HEK293 (cell line): ENCODE measurements at regions not wholly inside any gene's neighbourhood (a gene's known extent, or its start where the extent isn't known, plus 50 kb on each side); places are given as distances from the start of the nearest gene placed in this dataset.

ENCODE experiments used
- CTCF ChIA-PET: fragments of 350-600 bp; formaldehyde crosslinking; extraction: SDS; loops from one replicate; lab custom pipeline; 2021; ENCODE audit warnings: antibody characterized with exemption; lab: Yijun Ruan, JAX
- POLR2A ChIA-PET: fragments of 300-600 bp; formaldehyde crosslinking; extraction: SDS; loops from one replicate; lab custom pipeline; 2020; ENCODE audit warnings: antibody characterized with exemption, inconsistent platforms; lab: Yijun Ruan, JAX
- H3K27ac ChIP-seq: fragments of 200-500 bp; sonication (Bioruptor generic); 2 replicates; pipeline ENCODE4 v1.5.1; 2014; ENCODE audit warnings: low read depth, low read length, control low read depth, inconsistent platforms; ENCODE audit errors: extremely low read depth
- H3K36me3 ChIP-seq, 2 experiments: fragments of 200-500 bp in 1 of 2; sonication (Bioruptor generic) in 1 of 2; 1 replicate in 1 of 2; 2 replicates in 1 of 2; pipeline ENCODE4 v1.5.1; 2014 to 2017; ENCODE audit warnings: inconsistent platforms in 2 of 2, low read length in 2 of 2; ENCODE audit not compliant: control insufficient read depth in 2 of 2, insufficient read depth in 1 of 2
- H3K4me1 ChIP-seq: fragments of 200-500 bp; sonication (Bioruptor generic); 2 replicates; pipeline ENCODE4 v1.5.1; 2014; ENCODE audit warnings: mild to moderate bottlenecking, low read length, inconsistent platforms; ENCODE audit not compliant: control insufficient read depth, insufficient read depth
- H3K4me3 ChIP-seq: 2 replicates; pipeline ENCODE4 v1.5.1; 2011; ENCODE audit warnings: low read depth, mild to moderate bottlenecking, control low read depth, low read length, moderate library complexity
- H3K9me3 ChIP-seq: fragments of 200-500 bp; sonication (Bioruptor generic); 2 replicates; pipeline ENCODE4 v1.5.1; 2014; ENCODE audit warnings: low read depth, low read length, inconsistent platforms; ENCODE audit not compliant: control insufficient read depth, insufficient read depth
- BCL11B ChIP-seq: fragments of 450-650 bp; formaldehyde crosslinking; IDR thresholded peaks from 2 replicates; pipeline ENCODE4 v1.5.1; 2016; ENCODE audit warnings: low read depth, missing biosample characterization, missing genetic modification characterization
- GLI2 ChIP-seq: fragments of 450-650 bp; formaldehyde crosslinking; IDR thresholded peaks from 2 replicates; pipeline ENCODE4; 2017; ENCODE audit warnings: missing biosample characterization, missing genetic modification characterization, low read depth, borderline replicate concordance
- ZNF121 ChIP-seq: fragments of 450-650 bp; formaldehyde crosslinking; IDR thresholded peaks from 2 replicates; pipeline ENCODE4 v1.5.1; 2016; ENCODE audit warnings: missing biosample characterization, missing genetic modification characterization
- ZNF24 ChIP-seq: fragments of 450-650 bp; formaldehyde crosslinking; IDR thresholded peaks from 2 replicates; pipeline ENCODE4 v1.5.1; 2016; ENCODE audit warnings: missing biosample characterization, missing genetic modification characterization
- ZNF266 ChIP-seq: fragments of 450-650 bp; formaldehyde crosslinking; IDR thresholded peaks from 2 replicates; pipeline ENCODE4 v1.5.1; 2016; ENCODE audit warnings: missing biosample characterization, missing genetic modification characterization, low read depth
- ZNF341 ChIP-seq: fragments of 450-650 bp; formaldehyde crosslinking; IDR thresholded peaks from 2 replicates; pipeline ENCODE4; 2016; ENCODE audit warnings: low read depth, missing biosample characterization, missing genetic modification characterization
- ZNF354C ChIP-seq: fragments of 450-650 bp; formaldehyde crosslinking; IDR thresholded peaks from 2 replicates; pipeline ENCODE4 v1.5.1; 2016; ENCODE audit warnings: missing biosample characterization, missing genetic modification characterization, low read depth, borderline replicate concordance
- ZNF600 ChIP-seq: fragments of 450-650 bp; formaldehyde crosslinking; IDR thresholded peaks from 2 replicates; pipeline ENCODE4 v1.5.1; 2016; ENCODE audit warnings: missing biosample characterization, missing genetic modification characterization
- ZNF624 ChIP-seq: fragments of 450-650 bp; formaldehyde crosslinking; IDR thresholded peaks from 2 replicates; pipeline ENCODE4 v1.5.1; 2017; ENCODE audit warnings: missing biosample characterization, missing genetic modification characterization
- ZNF629 ChIP-seq: fragments of 450-650 bp; formaldehyde crosslinking; IDR thresholded peaks from 2 replicates; pipeline ENCODE4 v1.5.1; 2017; ENCODE audit warnings: missing biosample characterization, missing genetic modification characterization
- ZNF677 ChIP-seq: fragments of 450-650 bp; IDR thresholded peaks from 2 replicates; pipeline ENCODE4 v1.5.0; 2018; ENCODE audit warnings: missing biosample characterization, mild to moderate bottlenecking, missing genetic modification characterization, moderate library complexity
- ZNF768 ChIP-seq: fragments of 450-650 bp; formaldehyde crosslinking; IDR thresholded peaks from 2 replicates; pipeline ENCODE4 v1.5.1; 2018; ENCODE audit warnings: missing biosample characterization, mild to moderate bottlenecking, missing genetic modification characterization
- ZNF843 ChIP-seq: fragments of 450-650 bp; formaldehyde crosslinking; IDR thresholded peaks from 2 replicates; pipeline ENCODE4 v1.5.1; 2016; ENCODE audit warnings: missing biosample characterization, missing genetic modification characterization
- ZSCAN30 ChIP-seq: fragments of 450-650 bp; IDR thresholded peaks from 2 replicates; pipeline ENCODE4 v1.5.1; 2018; ENCODE audit warnings: missing biosample characterization, mild to moderate bottlenecking, missing genetic modification characterization, moderate library complexity
- ZXDB ChIP-seq: fragments of 450-650 bp; formaldehyde crosslinking; IDR thresholded peaks from 2 replicates; pipeline ENCODE4 v1.5.1; 2016; ENCODE audit warnings: missing biosample characterization, missing genetic modification characterization
- TF ChIP-seq, protein P1 (sequence below): fragments of 450-650 bp; formaldehyde crosslinking; IDR thresholded peaks from 2 replicates; pipeline ENCODE4 v1.5.1; 2016; ENCODE audit warnings: missing biosample characterization, missing genetic modification characterization
- TF ChIP-seq, protein P2 (sequence below): fragments of 450-650 bp; formaldehyde crosslinking; IDR thresholded peaks from 2 replicates; pipeline ENCODE4 v1.5.1; 2016; ENCODE audit warnings: missing biosample characterization, missing genetic modification characterization
- TF ChIP-seq, protein P3 (sequence below): fragments of 450-650 bp; IDR thresholded peaks from 2 replicates; pipeline ENCODE4 v1.5.1; 2018; ENCODE audit warnings: missing biosample characterization, mild to moderate bottlenecking, missing genetic modification characterization
- TF ChIP-seq, protein P4 (sequence below): fragments of 450-650 bp; formaldehyde crosslinking; IDR thresholded peaks from 2 replicates; pipeline ENCODE4 v1.5.1; 2016; ENCODE audit warnings: missing biosample characterization, missing genetic modification characterization
- TF ChIP-seq, protein P5 (sequence below): fragments of 450-650 bp; formaldehyde crosslinking; conservative IDR thresholded peaks from 2 replicates; pipeline ENCODE4 v1.5.1; 2016; ENCODE audit warnings: low read depth, missing biosample characterization, missing genetic modification characterization

DNA sequence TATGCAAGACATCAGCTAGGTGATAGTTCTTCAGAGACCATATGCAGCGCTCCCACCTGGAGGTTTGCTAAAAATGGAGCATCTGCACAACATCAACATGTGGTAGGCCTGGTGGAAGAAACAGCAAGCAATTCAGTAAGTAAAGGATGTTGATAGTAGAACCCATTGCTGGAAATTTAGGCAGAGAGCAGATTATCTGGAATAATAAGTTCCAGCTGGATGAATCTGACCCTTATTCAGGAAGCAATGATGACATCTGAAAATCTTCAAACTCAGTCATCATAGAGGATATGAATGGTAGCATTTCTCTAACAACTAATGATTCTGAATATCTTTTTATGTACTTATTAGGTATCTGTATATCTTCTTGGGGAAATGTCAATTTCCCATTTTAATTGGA is 225.2 kb upstream of the ANO3 start:
- Histone ChIP-seq H3K27ac (no peak overlapping the region), H3K9me3 (no peaks in the 10 kb centered on the region), H3K4me3 (no peak overlapping the region), H3K36me3 (no peaks in the 10 kb centered on the region), H3K4me1 (no peaks in the 10 kb centered on the region)
- TF ChIP-seq ZNF624 (tag by site-specific recombination) (no peak), ZNF354C (tag by site-specific recombination) (no peak), ZNF600 (tag by site-specific recombination) (no peak), ZXDB (no peak), ZNF843 (tag by site-specific recombination) (no peak), ZNF121 (no peak), ZSCAN30 (tag by site-specific recombination) (no peak), ZNF768 (no peak), ZNF266 (tag by site-specific recombination) (no peak), ZNF629 (no peak), GLI2 (no peak), ZNF24 (tag by site-specific recombination) (no peak), ZNF341 (no peak), BCL11B (tag by site-specific recombination) (no peak)
- TF ChIP-seq, protein P1, sequence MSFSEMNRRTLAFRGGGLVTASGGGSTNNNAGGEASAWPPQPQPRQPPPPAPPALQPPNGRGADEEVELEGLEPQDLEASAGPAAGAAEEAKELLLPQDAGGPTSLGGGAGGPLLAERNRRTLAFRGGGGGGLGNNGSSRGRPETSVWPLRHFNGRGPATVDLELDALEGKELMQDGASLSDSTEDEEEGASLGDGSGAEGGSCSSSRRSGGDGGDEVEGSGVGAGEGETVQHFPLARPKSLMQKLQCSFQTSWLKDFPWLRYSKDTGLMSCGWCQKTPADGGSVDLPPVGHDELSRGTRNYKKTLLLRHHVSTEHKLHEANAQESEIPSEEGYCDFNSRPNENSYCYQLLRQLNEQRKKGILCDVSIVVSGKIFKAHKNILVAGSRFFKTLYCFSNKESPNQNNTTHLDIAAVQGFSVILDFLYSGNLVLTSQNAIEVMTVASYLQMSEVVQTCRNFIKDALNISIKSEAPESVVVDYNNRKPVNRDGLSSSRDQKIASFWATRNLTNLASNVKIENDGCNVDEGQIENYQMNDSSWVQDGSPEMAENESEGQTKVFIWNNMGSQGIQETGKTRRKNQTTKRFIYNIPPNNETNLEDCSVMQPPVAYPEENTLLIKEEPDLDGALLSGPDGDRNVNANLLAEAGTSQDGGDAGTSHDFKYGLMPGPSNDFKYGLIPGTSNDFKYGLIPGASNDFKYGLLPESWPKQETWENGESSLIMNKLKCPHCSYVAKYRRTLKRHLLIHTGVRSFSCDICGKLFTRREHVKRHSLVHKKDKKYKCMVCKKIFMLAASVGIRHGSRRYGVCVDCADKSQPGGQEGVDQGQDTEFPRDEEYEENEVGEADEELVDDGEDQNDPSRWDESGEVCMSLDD (tag by site-specific recombination) = no peak
- TF ChIP-seq, protein P2, sequence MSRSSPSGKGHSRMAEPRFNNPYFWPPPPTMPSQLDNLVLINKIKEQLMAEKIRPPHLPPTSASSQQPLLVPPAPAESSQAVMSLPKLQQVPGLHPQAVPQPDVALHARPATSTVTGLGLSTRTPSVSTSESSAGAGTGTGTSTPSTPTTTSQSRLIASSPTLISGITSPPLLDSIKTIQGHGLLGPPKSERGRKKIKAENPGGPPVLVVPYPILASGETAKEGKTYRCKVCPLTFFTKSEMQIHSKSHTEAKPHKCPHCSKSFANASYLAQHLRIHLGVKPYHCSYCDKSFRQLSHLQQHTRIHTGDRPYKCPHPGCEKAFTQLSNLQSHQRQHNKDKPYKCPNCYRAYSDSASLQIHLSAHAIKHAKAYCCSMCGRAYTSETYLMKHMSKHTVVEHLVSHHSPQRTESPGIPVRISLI (tag by site-specific recombination) = no peak
- TF ChIP-seq, protein P3, sequence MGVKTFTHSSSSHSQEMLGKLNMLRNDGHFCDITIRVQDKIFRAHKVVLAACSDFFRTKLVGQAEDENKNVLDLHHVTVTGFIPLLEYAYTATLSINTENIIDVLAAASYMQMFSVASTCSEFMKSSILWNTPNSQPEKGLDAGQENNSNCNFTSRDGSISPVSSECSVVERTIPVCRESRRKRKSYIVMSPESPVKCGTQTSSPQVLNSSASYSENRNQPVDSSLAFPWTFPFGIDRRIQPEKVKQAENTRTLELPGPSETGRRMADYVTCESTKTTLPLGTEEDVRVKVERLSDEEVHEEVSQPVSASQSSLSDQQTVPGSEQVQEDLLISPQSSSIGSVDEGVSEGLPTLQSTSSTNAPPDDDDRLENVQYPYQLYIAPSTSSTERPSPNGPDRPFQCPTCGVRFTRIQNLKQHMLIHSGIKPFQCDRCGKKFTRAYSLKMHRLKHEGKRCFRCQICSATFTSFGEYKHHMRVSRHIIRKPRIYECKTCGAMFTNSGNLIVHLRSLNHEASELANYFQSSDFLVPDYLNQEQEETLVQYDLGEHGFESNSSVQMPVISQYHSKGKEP (tag by site-specific recombination) = no peak
- TF ChIP-seq, protein P4, sequence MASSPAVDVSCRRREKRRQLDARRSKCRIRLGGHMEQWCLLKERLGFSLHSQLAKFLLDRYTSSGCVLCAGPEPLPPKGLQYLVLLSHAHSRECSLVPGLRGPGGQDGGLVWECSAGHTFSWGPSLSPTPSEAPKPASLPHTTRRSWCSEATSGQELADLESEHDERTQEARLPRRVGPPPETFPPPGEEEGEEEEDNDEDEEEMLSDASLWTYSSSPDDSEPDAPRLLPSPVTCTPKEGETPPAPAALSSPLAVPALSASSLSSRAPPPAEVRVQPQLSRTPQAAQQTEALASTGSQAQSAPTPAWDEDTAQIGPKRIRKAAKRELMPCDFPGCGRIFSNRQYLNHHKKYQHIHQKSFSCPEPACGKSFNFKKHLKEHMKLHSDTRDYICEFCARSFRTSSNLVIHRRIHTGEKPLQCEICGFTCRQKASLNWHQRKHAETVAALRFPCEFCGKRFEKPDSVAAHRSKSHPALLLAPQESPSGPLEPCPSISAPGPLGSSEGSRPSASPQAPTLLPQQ (tag by site-specific recombination) = no peak
- CTCF ChIA-PET = no interaction called here
- POLR2A ChIA-PET = no interaction called here

DNA sequence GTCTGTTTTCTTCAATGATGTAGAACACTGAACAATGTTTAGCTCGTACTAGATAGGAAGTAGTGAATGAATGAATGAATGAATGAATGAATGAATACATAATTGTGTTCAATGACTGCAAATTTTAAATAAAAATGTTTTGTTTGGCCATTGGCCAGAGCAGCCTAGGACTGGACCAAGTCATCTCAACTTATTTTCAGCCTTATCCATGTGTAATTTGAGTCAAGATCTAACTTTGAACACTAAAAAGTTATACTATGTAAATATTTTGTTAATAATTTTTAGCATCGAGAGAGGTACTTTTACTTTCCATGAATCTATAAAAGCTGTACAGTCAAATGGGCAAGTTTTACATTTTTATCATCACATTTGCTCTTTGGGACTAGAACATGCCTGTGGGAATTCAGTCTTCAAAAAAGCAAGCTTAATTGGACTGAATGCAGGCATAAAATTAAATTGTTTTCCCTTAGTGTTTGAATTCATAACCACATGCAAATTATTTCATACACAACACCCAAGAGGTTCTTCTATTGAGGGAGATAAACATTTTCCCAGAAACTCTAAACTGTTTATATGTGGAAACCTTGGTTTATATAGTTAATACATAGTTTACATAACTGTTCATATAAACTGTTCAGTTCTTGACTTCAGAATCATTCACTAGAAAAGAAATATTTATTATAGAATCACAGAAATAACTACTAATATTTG is 222.1 kb upstream of the ANO3 start:
- no peaks in the 10 kb centered on the region for H3K9me3 ChIP-seq
- H3K4me3 ChIP-seq = no peak overlapping the region
- ChIA-PET CTCF (no interaction called here), POLR2A (no interaction called here)
- no peaks in the 10 kb centered on the region for H3K36me3 ChIP-seq
- H3K4me1 ChIP-seq = no peaks in the 10 kb centered on the region
- TF ChIP-seq ZNF768 (no peak), ZNF600 (tag by site-specific recombination) (no peak), ZNF121 (no peak), ZNF677 (tag by site-specific recombination) (no peak)
- TF ChIP-seq, protein P5, sequence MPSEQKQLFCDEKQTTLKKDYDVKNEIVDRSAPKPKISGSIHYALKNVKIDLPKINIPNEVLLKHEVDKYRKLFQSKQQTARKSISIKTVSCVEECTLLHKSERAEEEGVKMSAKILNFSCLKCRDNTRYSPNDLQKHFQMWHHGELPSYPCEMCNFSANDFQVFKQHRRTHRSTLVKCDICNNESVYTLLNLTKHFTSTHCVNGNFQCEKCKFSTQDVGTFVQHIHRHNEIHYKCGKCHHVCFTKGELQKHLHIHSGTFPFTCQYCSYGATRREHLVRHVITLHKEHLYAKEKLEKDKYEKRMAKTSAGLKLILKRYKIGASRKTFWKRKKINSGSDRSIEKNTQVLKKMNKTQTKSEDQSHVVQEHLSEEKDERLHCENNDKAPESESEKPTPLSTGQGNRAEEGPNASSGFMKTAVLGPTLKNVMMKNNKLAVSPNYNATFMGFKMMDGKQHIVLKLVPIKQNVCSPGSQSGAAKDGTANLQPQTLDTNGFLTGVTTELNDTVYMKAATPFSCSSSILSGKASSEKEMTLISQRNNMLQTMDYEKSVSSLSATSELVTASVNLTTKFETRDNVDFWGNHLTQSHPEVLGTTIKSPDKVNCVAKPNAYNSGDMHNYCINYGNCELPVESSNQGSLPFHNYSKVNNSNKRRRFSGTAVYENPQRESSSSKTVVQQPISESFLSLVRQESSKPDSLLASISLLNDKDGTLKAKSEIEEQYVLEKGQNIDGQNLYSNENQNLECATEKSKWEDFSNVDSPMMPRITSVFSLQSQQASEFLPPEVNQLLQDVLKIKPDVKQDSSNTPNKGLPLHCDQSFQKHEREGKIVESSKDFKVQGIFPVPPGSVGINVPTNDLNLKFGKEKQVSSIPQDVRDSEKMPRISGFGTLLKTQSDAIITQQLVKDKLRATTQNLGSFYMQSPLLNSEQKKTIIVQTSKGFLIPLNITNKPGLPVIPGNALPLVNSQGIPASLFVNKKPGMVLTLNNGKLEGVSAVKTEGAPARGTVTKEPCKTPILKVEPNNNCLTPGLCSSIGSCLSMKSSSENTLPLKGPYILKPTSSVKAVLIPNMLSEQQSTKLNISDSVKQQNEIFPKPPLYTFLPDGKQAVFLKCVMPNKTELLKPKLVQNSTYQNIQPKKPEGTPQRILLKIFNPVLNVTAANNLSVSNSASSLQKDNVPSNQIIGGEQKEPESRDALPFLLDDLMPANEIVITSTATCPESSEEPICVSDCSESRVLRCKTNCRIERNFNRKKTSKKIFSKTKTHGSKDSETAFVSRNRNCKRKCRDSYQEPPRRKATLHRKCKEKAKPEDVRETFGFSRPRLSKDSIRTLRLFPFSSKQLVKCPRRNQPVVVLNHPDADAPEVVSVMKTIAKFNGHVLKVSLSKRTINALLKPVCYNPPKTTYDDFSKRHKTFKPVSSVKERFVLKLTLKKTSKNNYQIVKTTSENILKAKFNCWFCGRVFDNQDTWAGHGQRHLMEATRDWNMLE = no peak
- H3K27ac ChIP-seq = no peak overlapping the region
